ENCODE measurements at regions not wholly inside any gene's neighbourhood (a gene's known extent, or its start where the extent isn't known, plus 50 kb on each side); places are given as distances from the start of the nearest gene placed in this dataset.

GRCh38 chrX:149199734-149200133, 305.4 kb downstream of the IDS start:
- no peak for DNase-seq (ENCODE audit: low spot score in 2 of 2, unreplicated experiment in 2 of 2)
- no peaks in the 10 kb centered on the region for H3K36me3 Mint-ChIP-seq
- TF ChIP-seq, protein P1, sequence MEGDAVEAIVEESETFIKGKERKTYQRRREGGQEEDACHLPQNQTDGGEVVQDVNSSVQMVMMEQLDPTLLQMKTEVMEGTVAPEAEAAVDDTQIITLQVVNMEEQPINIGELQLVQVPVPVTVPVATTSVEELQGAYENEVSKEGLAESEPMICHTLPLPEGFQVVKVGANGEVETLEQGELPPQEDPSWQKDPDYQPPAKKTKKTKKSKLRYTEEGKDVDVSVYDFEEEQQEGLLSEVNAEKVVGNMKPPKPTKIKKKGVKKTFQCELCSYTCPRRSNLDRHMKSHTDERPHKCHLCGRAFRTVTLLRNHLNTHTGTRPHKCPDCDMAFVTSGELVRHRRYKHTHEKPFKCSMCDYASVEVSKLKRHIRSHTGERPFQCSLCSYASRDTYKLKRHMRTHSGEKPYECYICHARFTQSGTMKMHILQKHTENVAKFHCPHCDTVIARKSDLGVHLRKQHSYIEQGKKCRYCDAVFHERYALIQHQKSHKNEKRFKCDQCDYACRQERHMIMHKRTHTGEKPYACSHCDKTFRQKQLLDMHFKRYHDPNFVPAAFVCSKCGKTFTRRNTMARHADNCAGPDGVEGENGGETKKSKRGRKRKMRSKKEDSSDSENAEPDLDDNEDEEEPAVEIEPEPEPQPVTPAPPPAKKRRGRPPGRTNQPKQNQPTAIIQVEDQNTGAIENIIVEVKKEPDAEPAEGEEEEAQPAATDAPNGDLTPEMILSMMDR (IDR thresholded peaks at IDR 0.05; ENCODE audit: unreplicated experiment), result no peak
- H3K4me3 Mint-ChIP-seq, result no peak overlapping the region
- H3K27me3 Mint-ChIP-seq (ENCODE audit: low read depth), result no peaks in the 10 kb centered on the region
- no peaks in the 10 kb centered on the region for H3K4me1 Mint-ChIP-seq
- H3K9me3 Mint-ChIP-seq, result peaks cover 42% of the 10 kb centered on the region
- H3K27ac Mint-ChIP-seq, result no peak overlapping the region

GRCh38 chrX:149198980-149199732, 305.9 kb downstream of the IDS start:
- no peak overlapping the region for H3K27ac Mint-ChIP-seq
- no peak for DNase-seq (ENCODE audit: low spot score in 2 of 2, unreplicated experiment in 2 of 2)
- no peaks in the 10 kb centered on the region for H3K27me3 Mint-ChIP-seq (ENCODE audit: low read depth)
- no peaks in the 10 kb centered on the region for H3K4me1 Mint-ChIP-seq
- H3K4me3 Mint-ChIP-seq, result no peak overlapping the region
- TF ChIP-seq, protein P1 (IDR thresholded peaks at IDR 0.05; ENCODE audit: unreplicated experiment), result no peak
- peaks cover 43% of the 10 kb centered on the region for H3K9me3 Mint-ChIP-seq
- H3K36me3 Mint-ChIP-seq, result no peaks in the 10 kb centered on the region

GRCh38 chrX:149185087-149185486, 320.0 kb downstream of the IDS start:
- Mint-ChIP-seq H3K27me3 (ENCODE audit: low read depth) (no peaks in the 10 kb centered on the region), H3K4me1 (no peaks in the 10 kb centered on the region), H3K4me3 (no peak overlapping the region), H3K9me3 (peaks cover 28% of the 10 kb centered on the region), H3K36me3 (no peaks in the 10 kb centered on the region), H3K27ac (no peak overlapping the region)
- TF ChIP-seq, protein P1 (IDR thresholded peaks at IDR 0.05; ENCODE audit: unreplicated experiment), result no peak
- DNase-seq (ENCODE audit: low spot score in 2 of 2, unreplicated experiment in 2 of 2), result no peak

GRCh38 chrX:149161435-149162088, 343.5 kb downstream of the IDS start:
- Mint-ChIP-seq H3K27ac (no peak overlapping the region), H3K9me3 (peaks cover 55% of the 10 kb centered on the region), H3K4me3 (no peak overlapping the region), H3K36me3 (no peaks in the 10 kb centered on the region), H3K4me1 (no peaks in the 10 kb centered on the region), H3K27me3 (ENCODE audit: low read depth) (peaks cover 2% of the 10 kb centered on the region)
- no peak for DNase-seq (ENCODE audit: low spot score in 2 of 2, unreplicated experiment in 2 of 2)
- TF ChIP-seq, protein P1 (IDR thresholded peaks at IDR 0.05; ENCODE audit: unreplicated experiment), result no peak

GRCh38 chrX:149157976-149158375, 347.1 kb downstream of the IDS start:
- Mint-ChIP-seq H3K36me3 (no peaks in the 10 kb centered on the region), H3K27ac (no peak overlapping the region), H3K4me3 (no peak overlapping the region), H3K27me3 (ENCODE audit: low read depth) (no peaks in the 10 kb centered on the region), H3K4me1 (no peaks in the 10 kb centered on the region), H3K9me3 (peaks cover 25% of the 10 kb centered on the region)
- no peak for DNase-seq (ENCODE audit: low spot score in 2 of 2, unreplicated experiment in 2 of 2)
- TF ChIP-seq, protein P1 (IDR thresholded peaks at IDR 0.05; ENCODE audit: unreplicated experiment), result no peak

All from mesothelial cell of epicardium (in vitro differentiated cells).